Smooth muscle cell (in vitro differentiated cells): ENCODE measurements at regions not wholly inside any gene's neighbourhood (a gene's known extent, or its start where the extent isn't known, plus 50 kb on each side); places are given as distances from the start of the nearest gene placed in this dataset.

Experiments used
- DNase-seq: peaks from one replicate; lab custom pipeline; 2025; ENCODE audit not compliant: unreplicated experiment; lab: John Stamatoyannopoulos, UW
- H2AFZ ChIP-seq: fragments of 200-600 bp; sonication (generic); 2 replicates; pipeline ENCODE4 v1.6.0; 2016; ENCODE audit warnings: antibody characterized with exemption, low read depth, mild to moderate bottlenecking
- H3F3A ChIP-seq: fragments of 200-600 bp; sonication (generic); 2 replicates; pipeline ENCODE4 v1.6.0; 2017; ENCODE audit warnings: antibody characterized with exemption, low read depth
- H3K27ac ChIP-seq: fragments of 200-600 bp; sonication (generic); 2 replicates; pipeline ENCODE4 v1.5.1; 2016; ENCODE audit warnings: low read depth, mild to moderate bottlenecking
- H3K27me3 ChIP-seq: fragments of 200-600 bp; sonication (generic); 2 replicates; pipeline ENCODE4 v1.6.1; 2016; ENCODE audit warnings: low read depth, mild to moderate bottlenecking
- H3K36me3 ChIP-seq: fragments of 200-600 bp; sonication (generic); 2 replicates; pipeline ENCODE4 v1.5.1; 2016; ENCODE audit warnings: low read depth
- H3K4me1 ChIP-seq: fragments of 200-600 bp; sonication (generic); 2 replicates; pipeline ENCODE4 v1.5.1; 2016; ENCODE audit warnings: low read depth
- H3K4me2 ChIP-seq: fragments of 200-600 bp; sonication (generic); 2 replicates; pipeline ENCODE4 v1.6.0; 2016; ENCODE audit warnings: mild to moderate bottlenecking
- H3K4me3 ChIP-seq: fragments of 200-600 bp; sonication (generic); 2 replicates; pipeline ENCODE4 v1.5.1; 2016; ENCODE audit warnings: mild to moderate bottlenecking
- H3K79me2 ChIP-seq: fragments of 200-600 bp; sonication (generic); 2 replicates; pipeline ENCODE4 v1.6.0; 2016; ENCODE audit warnings: low read depth, mild to moderate bottlenecking
- H3K9ac ChIP-seq: fragments of 200-600 bp; sonication (generic); 2 replicates; pipeline ENCODE4 v1.6.0; 2016; ENCODE audit warnings: low read depth
- H3K9me3 ChIP-seq: fragments of 200-600 bp; sonication (generic); replicated peaks from 2 replicates; pipeline ENCODE4 v1.5.1; 2016; ENCODE audit warnings: low read depth
- H4K20me1 ChIP-seq: fragments of 200-600 bp; sonication (generic); 2 replicates; pipeline ENCODE4 v1.6.0; 2016; ENCODE audit warnings: low read depth
- WGBS: methylation state at CpG from one replicate; pipeline ENCODE4 v1.1.7; 2016; ENCODE audit warnings: low lambda C conversion rate; 5-methylcytosine and 5-hydroxymethylcytosine counted together
- TF ChIP-seq, protein P1 (sequence below): fragments of 200-600 bp; sonication (generic); IDR thresholded peaks from 2 replicates; pipeline ENCODE4 v1.5.1; 2017; ENCODE audit warnings: borderline replicate concordance, mild to moderate bottlenecking, antibody characterized with exemption; ENCODE audit not compliant: insufficient read depth, poor library complexity, severe bottlenecking

DNA sequence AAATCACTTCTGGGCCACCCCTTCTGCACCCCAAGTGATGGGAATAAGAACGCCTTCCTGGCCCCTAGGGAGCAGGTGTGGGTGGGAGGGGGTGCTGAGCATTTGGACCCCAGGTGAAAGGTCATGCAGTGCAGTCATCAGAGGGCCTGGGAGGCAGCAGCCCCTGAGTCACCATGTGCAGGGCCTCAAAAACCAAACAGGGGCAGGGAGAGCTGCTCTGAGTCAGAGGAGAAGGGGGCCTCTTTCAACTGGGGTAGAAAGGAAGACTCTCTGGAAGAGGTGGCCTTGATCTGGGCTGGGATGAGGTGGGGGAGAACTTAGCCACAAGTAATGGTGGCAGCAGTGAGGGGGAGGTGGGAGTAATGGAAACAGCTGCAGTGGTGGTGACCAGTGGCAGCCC, 164.3 kb downstream of the BUB3 start:
- Histone ChIP-seq H3F3A (no peaks in the 10 kb centered on the region), H3K27me3 (no peaks in the 10 kb centered on the region), H3K9me3 (no peaks in the 10 kb centered on the region), H3K27ac (no peak overlapping the region), H3K9ac (no peak overlapping the region), H3K4me2 (no peak overlapping the region), H3K36me3 (no peaks in the 10 kb centered on the region), H4K20me1 (no peaks in the 10 kb centered on the region), H3K79me2 (no peaks in the 10 kb centered on the region), H3K4me3 (no peak overlapping the region), H3K4me1 (peaks cover 3% of the 10 kb centered on the region), H2AFZ (no peak overlapping the region)
- WGBS = 96% methylated on average over 1 of the region's 1 CpG
- DNase-seq = no peak
- TF ChIP-seq, protein P1, sequence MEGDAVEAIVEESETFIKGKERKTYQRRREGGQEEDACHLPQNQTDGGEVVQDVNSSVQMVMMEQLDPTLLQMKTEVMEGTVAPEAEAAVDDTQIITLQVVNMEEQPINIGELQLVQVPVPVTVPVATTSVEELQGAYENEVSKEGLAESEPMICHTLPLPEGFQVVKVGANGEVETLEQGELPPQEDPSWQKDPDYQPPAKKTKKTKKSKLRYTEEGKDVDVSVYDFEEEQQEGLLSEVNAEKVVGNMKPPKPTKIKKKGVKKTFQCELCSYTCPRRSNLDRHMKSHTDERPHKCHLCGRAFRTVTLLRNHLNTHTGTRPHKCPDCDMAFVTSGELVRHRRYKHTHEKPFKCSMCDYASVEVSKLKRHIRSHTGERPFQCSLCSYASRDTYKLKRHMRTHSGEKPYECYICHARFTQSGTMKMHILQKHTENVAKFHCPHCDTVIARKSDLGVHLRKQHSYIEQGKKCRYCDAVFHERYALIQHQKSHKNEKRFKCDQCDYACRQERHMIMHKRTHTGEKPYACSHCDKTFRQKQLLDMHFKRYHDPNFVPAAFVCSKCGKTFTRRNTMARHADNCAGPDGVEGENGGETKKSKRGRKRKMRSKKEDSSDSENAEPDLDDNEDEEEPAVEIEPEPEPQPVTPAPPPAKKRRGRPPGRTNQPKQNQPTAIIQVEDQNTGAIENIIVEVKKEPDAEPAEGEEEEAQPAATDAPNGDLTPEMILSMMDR = no peak

DNA sequence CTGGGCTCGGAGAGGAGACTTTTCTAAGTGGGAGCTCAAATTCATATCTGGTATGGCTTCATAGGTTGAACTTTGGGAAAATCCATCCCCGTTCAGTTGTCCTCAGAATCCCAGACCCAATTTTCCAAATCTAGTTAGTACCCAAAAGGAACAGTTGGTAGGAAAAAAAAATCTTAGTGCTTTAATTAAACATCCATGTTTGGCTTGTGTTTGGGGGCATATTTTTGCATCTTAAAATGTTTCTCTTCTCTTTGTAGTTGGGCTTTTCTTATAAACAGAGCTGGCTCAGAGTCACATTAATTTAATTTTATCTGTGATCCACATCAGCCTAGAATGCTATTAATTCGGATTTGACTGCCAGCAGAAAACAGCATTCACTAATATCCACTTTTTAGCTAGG, 165.9 kb downstream of the BUB3 start:
- Histone ChIP-seq H3K27me3 (no peaks in the 10 kb centered on the region), H2AFZ (no peak overlapping the region), H3K4me1 (no peaks in the 10 kb centered on the region), H4K20me1 (no peaks in the 10 kb centered on the region), H3K9me3 (no peaks in the 10 kb centered on the region), H3K79me2 (no peaks in the 10 kb centered on the region), H3F3A (no peaks in the 10 kb centered on the region), H3K4me3 (no peak overlapping the region), H3K36me3 (no peaks in the 10 kb centered on the region), H3K4me2 (no peak overlapping the region), H3K9ac (no peak overlapping the region), H3K27ac (no peak overlapping the region)
- DNase-seq = no peak
- TF ChIP-seq, protein P1 = no peak
- WGBS = 87% methylated on average over 3 of the region's 3 CpGs

- H3K4me1 ChIP-seq = no peaks in the 10 kb centered on the region
- no peaks in the 10 kb centered on the region for H4K20me1 ChIP-seq
- H3K4me3 ChIP-seq = no peak overlapping the region
- H3K4me2 ChIP-seq = no peak overlapping the region
- H3K9ac ChIP-seq = no peak overlapping the region
- TF ChIP-seq, protein P1 = no peak
- H3K9me3 ChIP-seq = no peaks in the 10 kb centered on the region
- no peak overlapping the region for H3K27ac ChIP-seq
- 88% methylated on average over 3 of the region's 3 CpGs for WGBS
- H3K79me2 ChIP-seq = no peaks in the 10 kb centered on the region
- H3K27me3 ChIP-seq = no peaks in the 10 kb centered on the region
- no peak for DNase-seq
- no peaks in the 10 kb centered on the region for H3K36me3 ChIP-seq
- H3F3A ChIP-seq = no peaks in the 10 kb centered on the region
- H2AFZ ChIP-seq = no peak overlapping the region
These were observed 169.7 kb downstream of the BUB3 start for GRCh38 chr10:123323884-123324283.

DNA sequence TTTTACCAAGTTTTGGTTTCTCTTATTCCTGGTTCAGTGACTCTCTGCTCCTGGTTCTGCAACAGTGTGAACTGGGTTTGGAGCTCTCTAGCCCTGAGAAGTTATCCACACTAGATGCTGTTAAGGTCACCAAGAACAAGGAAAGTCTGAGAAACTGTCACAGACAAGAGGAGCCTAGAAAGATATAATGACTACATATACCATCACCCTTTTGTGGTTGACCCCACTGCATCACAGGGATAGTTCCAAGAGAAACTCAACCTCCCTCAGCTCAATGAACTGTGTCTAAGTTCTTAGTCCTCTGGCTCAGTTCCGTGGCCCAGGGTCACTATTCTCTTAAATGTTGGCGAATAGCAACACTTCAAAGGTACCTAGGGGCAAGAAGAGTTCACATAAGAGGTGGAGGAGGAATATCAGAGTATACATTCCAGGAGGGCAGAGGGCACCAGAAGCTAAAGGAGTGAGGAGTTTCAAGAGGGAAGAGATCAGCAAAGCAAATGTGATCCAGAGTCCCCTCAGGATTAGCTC, 171.5 kb downstream of the BUB3 start:
- Histone ChIP-seq H3K27ac (no peak overlapping the region), H2AFZ (no peak overlapping the region), H3K79me2 (no peaks in the 10 kb centered on the region), H3F3A (no peaks in the 10 kb centered on the region), H3K36me3 (no peaks in the 10 kb centered on the region), H3K9ac (no peak overlapping the region), H3K4me2 (no peak overlapping the region), H3K9me3 (no peaks in the 10 kb centered on the region), H3K27me3 (no peaks in the 10 kb centered on the region), H4K20me1 (no peaks in the 10 kb centered on the region), H3K4me1 (no peaks in the 10 kb centered on the region), H3K4me3 (no peak overlapping the region)
- TF ChIP-seq, protein P1 = no peak
- DNase-seq = no peak
- 93% methylated on average over 2 of the region's 2 CpGs for WGBS
